ENCODE measurements at regions not wholly inside any gene's neighbourhood (a gene's known extent, or its start where the extent isn't known, plus 50 kb on each side); places are given as distances from the start of the nearest gene placed in this dataset.

DNA sequence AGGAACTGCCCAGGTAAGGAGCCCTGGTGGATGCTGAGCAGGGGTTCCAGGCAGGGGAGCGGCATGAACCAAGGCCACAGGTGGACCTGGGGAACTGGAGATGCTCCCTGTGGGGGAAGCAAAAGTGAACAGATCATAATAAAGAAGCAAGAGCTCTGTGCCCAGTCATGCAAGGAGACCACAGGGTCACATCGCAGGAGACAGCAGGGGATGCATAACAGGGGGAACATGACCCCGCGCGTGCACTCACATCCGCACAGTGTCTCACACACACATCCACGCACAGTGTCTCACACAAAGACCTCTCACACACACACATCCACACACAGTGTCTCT lies 473.3 kb upstream of the HS6ST1 start:
- no peak overlapping the region for H3K4me3 ChIP-seq (ENCODE audit: low read depth, low read length)
- DNase-seq (ENCODE audit: low read depth): no peak
- TF ChIP-seq, protein P1, sequence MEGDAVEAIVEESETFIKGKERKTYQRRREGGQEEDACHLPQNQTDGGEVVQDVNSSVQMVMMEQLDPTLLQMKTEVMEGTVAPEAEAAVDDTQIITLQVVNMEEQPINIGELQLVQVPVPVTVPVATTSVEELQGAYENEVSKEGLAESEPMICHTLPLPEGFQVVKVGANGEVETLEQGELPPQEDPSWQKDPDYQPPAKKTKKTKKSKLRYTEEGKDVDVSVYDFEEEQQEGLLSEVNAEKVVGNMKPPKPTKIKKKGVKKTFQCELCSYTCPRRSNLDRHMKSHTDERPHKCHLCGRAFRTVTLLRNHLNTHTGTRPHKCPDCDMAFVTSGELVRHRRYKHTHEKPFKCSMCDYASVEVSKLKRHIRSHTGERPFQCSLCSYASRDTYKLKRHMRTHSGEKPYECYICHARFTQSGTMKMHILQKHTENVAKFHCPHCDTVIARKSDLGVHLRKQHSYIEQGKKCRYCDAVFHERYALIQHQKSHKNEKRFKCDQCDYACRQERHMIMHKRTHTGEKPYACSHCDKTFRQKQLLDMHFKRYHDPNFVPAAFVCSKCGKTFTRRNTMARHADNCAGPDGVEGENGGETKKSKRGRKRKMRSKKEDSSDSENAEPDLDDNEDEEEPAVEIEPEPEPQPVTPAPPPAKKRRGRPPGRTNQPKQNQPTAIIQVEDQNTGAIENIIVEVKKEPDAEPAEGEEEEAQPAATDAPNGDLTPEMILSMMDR (IDR thresholded peaks at IDR 0.05; ENCODE audit: insufficient read depth, low read depth, low read length): no peak

DNA sequence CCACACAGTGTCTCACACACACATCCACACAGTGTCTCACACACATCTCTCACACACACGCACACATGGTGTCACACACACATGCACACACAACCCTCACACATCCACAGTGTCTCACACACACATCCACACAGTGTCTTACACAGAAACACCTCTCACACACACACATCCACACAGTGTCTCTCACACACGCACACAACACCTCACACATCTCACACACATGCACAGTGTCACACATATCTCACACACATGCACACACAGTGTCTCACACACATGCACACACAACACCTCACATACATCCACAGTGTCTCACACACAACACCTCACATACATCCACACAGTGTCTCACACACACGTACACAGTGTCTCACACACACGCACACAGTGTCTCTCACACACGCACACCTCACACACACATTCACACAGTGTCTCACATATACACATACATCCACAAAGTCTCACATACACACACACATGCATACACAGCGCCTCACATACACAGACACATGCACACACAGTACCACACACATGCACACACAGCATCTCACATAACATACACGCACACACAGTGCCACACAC lies 473.9 kb upstream of the HS6ST1 start:
- no peak overlapping the region for H3K4me3 ChIP-seq (ENCODE audit: low read depth, low read length)
- TF ChIP-seq, protein P1 (IDR thresholded peaks at IDR 0.05; ENCODE audit: insufficient read depth, low read depth, low read length): no peak
- no peak for DNase-seq (ENCODE audit: low read depth)

DNA sequence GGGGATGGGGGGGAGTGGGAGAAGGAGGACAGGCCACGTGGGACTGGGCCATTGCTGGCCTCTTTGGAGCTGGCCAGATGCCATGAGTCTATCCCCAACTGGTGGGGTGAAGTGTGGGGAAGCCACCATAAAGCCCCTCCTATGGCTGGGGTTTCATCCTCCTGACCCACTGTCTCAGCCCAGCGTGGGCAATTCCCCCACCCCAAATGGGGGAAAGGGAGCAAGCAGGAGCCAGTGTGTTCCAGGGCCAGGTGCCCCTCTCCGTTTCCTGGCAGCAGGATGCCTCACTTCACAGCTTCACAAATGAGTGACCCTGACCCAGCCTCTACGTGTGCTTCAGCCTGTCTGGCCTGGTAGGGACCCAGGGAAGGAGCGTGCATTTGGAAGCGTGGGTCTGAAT lies 474.7 kb upstream of the HS6ST1 start:
- no peak overlapping the region for H3K4me3 ChIP-seq (ENCODE audit: low read depth, low read length)
- TF ChIP-seq, protein P1 (IDR thresholded peaks at IDR 0.05; ENCODE audit: insufficient read depth, low read depth, low read length): no peak
- no peak for DNase-seq (ENCODE audit: low read depth)

- no peak overlapping the region for H3K4me3 ChIP-seq (ENCODE audit: low read depth, low read length)
- no peak for DNase-seq (ENCODE audit: low read depth)
- TF ChIP-seq, protein P1 (IDR thresholded peaks at IDR 0.05; ENCODE audit: insufficient read depth, low read depth, low read length): no peak
Measured at GRCh38 chr2:128794285-128794684, 475.6 kb upstream of the HS6ST1 start.

- TF ChIP-seq, protein P1 (IDR thresholded peaks at IDR 0.05; ENCODE audit: insufficient read depth, low read depth, low read length): no peak
- H3K4me3 ChIP-seq (ENCODE audit: low read depth, low read length): no peak overlapping the region
- DNase-seq (ENCODE audit: low read depth): no peak
Measured at GRCh38 chr2:128796321-128796720, 477.7 kb upstream of the HS6ST1 start.

DNA sequence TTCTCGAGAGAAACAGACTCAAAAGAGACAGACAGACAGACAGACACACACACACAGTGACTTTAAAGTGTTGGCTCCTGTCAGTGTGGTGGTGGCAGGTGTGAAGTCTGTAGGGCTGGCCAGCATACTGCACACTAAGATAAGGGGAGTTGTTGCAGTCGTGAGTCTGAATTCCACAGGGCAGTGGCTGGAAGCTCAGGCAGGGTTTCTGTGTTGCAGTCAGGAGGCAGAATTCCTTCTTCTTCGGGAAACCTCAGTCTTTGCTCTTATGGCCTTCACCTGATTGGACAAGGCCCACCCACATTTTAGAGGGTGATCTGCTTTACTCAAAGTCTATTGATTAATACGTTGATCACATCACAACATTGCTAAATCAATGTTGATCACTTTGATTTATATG lies 478.4 kb upstream of the HS6ST1 start:
- TF ChIP-seq, protein P1 (IDR thresholded peaks at IDR 0.05; ENCODE audit: insufficient read depth, low read depth, low read length): no peak
- no peak overlapping the region for H3K4me3 ChIP-seq (ENCODE audit: low read depth, low read length)

DNA sequence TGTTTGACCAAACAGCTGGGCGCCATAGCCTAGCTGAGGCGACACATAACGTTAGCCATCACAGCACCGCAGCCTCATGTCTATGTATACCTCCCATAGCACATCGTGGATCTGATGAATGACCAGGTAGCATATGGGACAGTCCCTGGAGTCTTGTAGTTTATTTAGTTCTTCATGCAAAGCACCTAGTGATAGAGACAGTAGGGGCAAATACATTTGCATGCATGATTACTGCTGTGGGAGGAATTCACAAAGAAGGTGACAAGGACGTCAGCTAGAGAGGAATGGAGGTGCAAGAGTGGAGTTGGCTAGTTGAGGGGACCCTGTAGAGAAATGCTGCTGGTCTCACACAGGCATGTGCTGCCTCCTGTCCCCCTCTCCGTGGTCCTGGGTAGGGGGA lies 478.9 kb upstream of the HS6ST1 start:
- TF ChIP-seq, protein P1 (IDR thresholded peaks at IDR 0.05; ENCODE audit: insufficient read depth, low read depth, low read length): no peak
- DNase-seq (ENCODE audit: low read depth): no peak

More for the DNA sequence above, 478.4 kb upstream of the HS6ST1 start:
- no peak for DNase-seq (ENCODE audit: low read depth)

More for the DNA sequence above, 478.9 kb upstream of the HS6ST1 start:
- H3K4me3 ChIP-seq (ENCODE audit: low read depth, low read length): no peak overlapping the region

All from fibroblast of villous mesenchyme (primary cell).